DND-41 (cell line): ENCODE measurements at regions not wholly inside any gene's neighbourhood (a gene's known extent, or its start where the extent isn't known, plus 50 kb on each side); places are given as distances from the start of the nearest gene placed in this dataset.

ENCODE experiments used
- ATAC-seq: fragments of 200-7000 bp; cut with Tn5 transposase; 3 replicates; pipeline ENCODE4 v1.9.1; 2021; ENCODE audit warnings: low read depth; ENCODE audit not compliant: insufficient read depth
- DNase-seq: peaks from one replicate; pipeline ENCODE4 v3.0.0-alpha.2; 2020
- H2AFZ ChIP-seq: 2 replicates; pipeline ENCODE4 v1.6.0; 2012; ENCODE audit warnings: low read depth, low read length
- H3K27ac ChIP-seq: 2 replicates; pipeline ENCODE4 v1.5.1; 2012; ENCODE audit warnings: low read length, inconsistent platforms
- H3K27me3 ChIP-seq: fragments of 200-600 bp; sonication (generic); 2 replicates; pipeline ENCODE4 v1.6.0; 2012; ENCODE audit warnings: low read length, mild to moderate bottlenecking, inconsistent platforms; ENCODE audit not compliant: insufficient read depth, poor library complexity
- H3K36me3 ChIP-seq: 2 replicates; pipeline ENCODE4 v1.5.1; 2012; ENCODE audit warnings: low read length, inconsistent platforms; ENCODE audit not compliant: insufficient read depth
- H3K4me1 ChIP-seq: 2 replicates; pipeline ENCODE4 v1.5.1; 2012; ENCODE audit warnings: mild to moderate bottlenecking, low read length; ENCODE audit not compliant: insufficient read depth
- H3K4me2 ChIP-seq: 2 replicates; pipeline ENCODE4 v1.6.0; 2012; ENCODE audit warnings: mild to moderate bottlenecking, moderate library complexity, low read length, inconsistent platforms; ENCODE audit not compliant: insufficient read depth
- H3K4me3 ChIP-seq, 2 experiments: fragments of 200-600 bp in 1 of 2; shearing (Covaris generic) in 1 of 2; 2 replicates each; pipeline ENCODE4 v1.5.1; 2012 to 2016; ENCODE audit warnings: inconsistent platforms in 2 of 2, low read length in 2 of 2, mild to moderate bottlenecking in 2 of 2, low read depth in 1 of 2, moderate library complexity in 1 of 2
- H3K79me2 ChIP-seq: 2 replicates; pipeline ENCODE4 v1.6.0; 2012; ENCODE audit warnings: low read length, inconsistent platforms; ENCODE audit not compliant: insufficient read depth
- H3K9ac ChIP-seq: 2 replicates; pipeline ENCODE4 v1.6.0; 2012; ENCODE audit warnings: low read depth, mild to moderate bottlenecking, inconsistent platforms, low read length, moderate library complexity
- H3K9me3 ChIP-seq: 2 replicates; pipeline ENCODE4 v1.5.1; 2012; ENCODE audit warnings: low read length, moderate library complexity, mild to moderate bottlenecking, inconsistent platforms; ENCODE audit not compliant: insufficient read depth, severe bottlenecking
- H4K20me1 ChIP-seq: 2 replicates; pipeline ENCODE4 v1.6.0; 2012; ENCODE audit warnings: low read length; ENCODE audit not compliant: insufficient read depth
- EZH2 ChIP-seq: IDR thresholded peaks from 3 replicates; pipeline ENCODE4 v1.6.1; 2012; ENCODE audit warnings: borderline replicate concordance, low read depth, mild to moderate bottlenecking, moderate library complexity, low read length, inconsistent platforms; ENCODE audit not compliant: severe bottlenecking
- TF ChIP-seq, protein P1 (sequence below): IDR thresholded peaks from 2 replicates; pipeline ENCODE4 v1.5.1; 2012; ENCODE audit warnings: borderline replicate concordance, low read length, moderate library complexity, mild to moderate bottlenecking; ENCODE audit not compliant: poor library complexity, severe bottlenecking; ENCODE audit errors: extremely low read depth

DNA sequence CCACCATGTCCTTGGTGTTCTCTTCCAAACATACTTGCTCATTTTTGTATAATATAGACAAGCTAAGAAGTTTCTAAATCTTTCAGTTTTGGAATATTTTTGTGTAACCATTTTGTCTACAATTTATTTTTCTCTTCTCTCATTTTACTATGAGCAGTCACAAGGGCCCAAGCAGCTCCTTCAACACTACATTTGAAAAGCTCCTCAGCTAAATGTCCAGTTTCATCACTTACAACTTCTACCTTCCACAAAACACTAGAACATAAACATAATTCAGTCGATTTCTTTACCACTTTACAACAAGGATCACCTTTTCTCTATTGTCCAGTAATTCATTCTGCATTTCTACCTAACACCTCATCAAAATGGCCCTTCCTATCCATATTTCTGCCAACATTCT is 554.4 kb downstream of the RAB28 start:
- no peak overlapping the region for H3K4me2 ChIP-seq
- no peaks in the 10 kb centered on the region for H3K27me3 ChIP-seq
- TF ChIP-seq EZH2 = no peak
- TF ChIP-seq, protein P1, sequence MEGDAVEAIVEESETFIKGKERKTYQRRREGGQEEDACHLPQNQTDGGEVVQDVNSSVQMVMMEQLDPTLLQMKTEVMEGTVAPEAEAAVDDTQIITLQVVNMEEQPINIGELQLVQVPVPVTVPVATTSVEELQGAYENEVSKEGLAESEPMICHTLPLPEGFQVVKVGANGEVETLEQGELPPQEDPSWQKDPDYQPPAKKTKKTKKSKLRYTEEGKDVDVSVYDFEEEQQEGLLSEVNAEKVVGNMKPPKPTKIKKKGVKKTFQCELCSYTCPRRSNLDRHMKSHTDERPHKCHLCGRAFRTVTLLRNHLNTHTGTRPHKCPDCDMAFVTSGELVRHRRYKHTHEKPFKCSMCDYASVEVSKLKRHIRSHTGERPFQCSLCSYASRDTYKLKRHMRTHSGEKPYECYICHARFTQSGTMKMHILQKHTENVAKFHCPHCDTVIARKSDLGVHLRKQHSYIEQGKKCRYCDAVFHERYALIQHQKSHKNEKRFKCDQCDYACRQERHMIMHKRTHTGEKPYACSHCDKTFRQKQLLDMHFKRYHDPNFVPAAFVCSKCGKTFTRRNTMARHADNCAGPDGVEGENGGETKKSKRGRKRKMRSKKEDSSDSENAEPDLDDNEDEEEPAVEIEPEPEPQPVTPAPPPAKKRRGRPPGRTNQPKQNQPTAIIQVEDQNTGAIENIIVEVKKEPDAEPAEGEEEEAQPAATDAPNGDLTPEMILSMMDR = no peak
- no peaks in the 10 kb centered on the region for H3K36me3 ChIP-seq
- H2AFZ ChIP-seq = no peak overlapping the region
- no peak overlapping the region for H3K27ac ChIP-seq
- H3K4me3 ChIP-seq = no peak overlapping the region
- no peaks in the 10 kb centered on the region for H3K79me2 ChIP-seq
- no peak for ATAC-seq
- H3K9me3 ChIP-seq = no peaks in the 10 kb centered on the region
- H3K4me1 ChIP-seq = no peaks in the 10 kb centered on the region
- no peak for DNase-seq
- no peak overlapping the region for H3K9ac ChIP-seq
- no peaks in the 10 kb centered on the region for H4K20me1 ChIP-seq

DNA sequence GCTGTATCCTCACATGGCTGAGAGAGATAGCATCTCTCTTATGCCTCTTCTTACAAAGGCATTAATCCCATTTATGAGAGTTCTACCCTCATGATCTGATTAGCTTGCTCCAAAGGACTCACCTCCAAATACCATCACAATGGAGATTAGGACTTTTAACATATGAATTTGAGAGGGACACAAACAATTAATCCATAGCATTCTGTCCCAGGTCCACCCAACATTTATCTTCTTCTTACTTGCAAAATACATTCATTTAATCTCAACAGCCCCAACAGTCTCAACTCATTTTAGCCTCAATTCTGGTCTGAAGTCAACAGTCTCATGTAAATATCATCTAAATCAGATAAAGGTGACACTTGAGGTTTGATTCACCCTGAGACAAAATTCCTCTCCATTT is 555.4 kb downstream of the RAB28 start:
- ATAC-seq (no peak), DNase-seq (no peak)
- Histone ChIP-seq H3K36me3 (no peaks in the 10 kb centered on the region), H3K4me3 (no peak overlapping the region), H4K20me1 (no peaks in the 10 kb centered on the region), H3K9ac (no peak overlapping the region), H3K27me3 (no peaks in the 10 kb centered on the region), H3K27ac (no peak overlapping the region), H3K79me2 (no peaks in the 10 kb centered on the region), H3K4me2 (no peak overlapping the region), H3K4me1 (no peaks in the 10 kb centered on the region), H2AFZ (no peak overlapping the region), H3K9me3 (no peaks in the 10 kb centered on the region)
- TF ChIP-seq, protein P1 = no peak

DNA sequence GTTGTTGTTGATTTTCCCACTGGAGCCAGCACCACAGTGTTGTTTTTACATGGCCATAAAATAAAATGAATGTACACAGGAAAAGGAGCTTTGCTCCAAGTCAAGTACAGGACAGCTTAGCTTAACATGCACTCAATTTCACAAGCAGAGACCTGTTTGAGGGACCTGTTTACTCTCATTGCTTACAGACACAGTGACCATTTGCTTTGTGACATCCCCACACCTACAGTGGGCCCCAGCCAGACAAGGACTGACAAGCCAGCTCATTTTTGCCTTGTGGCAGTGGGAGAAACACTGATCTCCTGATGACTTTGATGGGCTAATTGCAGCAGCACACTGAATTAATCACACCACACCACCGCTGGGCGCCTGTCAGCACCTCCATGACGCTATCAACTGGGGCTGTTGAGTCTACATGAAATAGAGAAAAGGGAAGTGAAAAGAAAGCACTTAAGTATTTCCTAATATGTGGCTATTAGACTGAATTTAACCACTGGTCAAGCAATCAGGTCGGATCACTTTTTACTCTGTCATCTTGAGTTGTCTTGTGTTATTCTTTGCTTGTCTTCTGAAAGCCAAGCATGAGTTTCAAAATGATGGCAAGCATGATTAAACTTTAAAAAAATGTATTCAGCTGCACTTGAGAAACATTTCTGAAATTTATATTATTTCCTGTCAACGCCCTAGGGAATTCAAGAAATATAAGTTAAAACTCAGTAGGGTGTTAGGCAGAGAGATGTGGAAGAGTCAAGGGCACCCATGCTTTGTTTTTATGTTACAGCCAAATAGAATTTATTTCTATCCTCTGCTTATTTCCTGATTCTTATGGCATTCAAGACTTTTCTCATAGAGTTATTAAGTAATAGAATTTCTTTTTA is 557.7 kb downstream of the RAB28 start:
- no peak overlapping the region for H2AFZ ChIP-seq
- no peaks in the 10 kb centered on the region for H3K36me3 ChIP-seq
- no peaks in the 10 kb centered on the region for H3K9me3 ChIP-seq
- TF ChIP-seq, protein P1 = no peak
- no peak for TF ChIP-seq EZH2
- no peaks in the 10 kb centered on the region for H3K27me3 ChIP-seq
- H4K20me1 ChIP-seq = no peaks in the 10 kb centered on the region
- H3K4me2 ChIP-seq = no peak overlapping the region
- H3K9ac ChIP-seq = no peak overlapping the region
- H3K27ac ChIP-seq = no peak overlapping the region
- H3K4me1 ChIP-seq = no peaks in the 10 kb centered on the region
- DNase-seq (no peak), ATAC-seq (no peak)
- no peaks in the 10 kb centered on the region for H3K79me2 ChIP-seq
- H3K4me3 ChIP-seq = no peak overlapping the region
